Activated naive CD8-positive, alpha-beta T cell treated with anti-CD3 and anti-CD28 coated beads for 36 hours (primary cell): ENCODE measurements at regions not wholly inside any gene's neighbourhood (a gene's known extent, or its start where the extent isn't known, plus 50 kb on each side); places are given as distances from the start of the nearest gene placed in this dataset.

Source experiments
- DNase-seq: peaks from one replicate; pipeline ENCODE4 v3.0.0; 2021
- H3K27ac Mint-ChIP-seq: one replicate; pipeline ENCODE4 v1.8.0; 2022; ENCODE audit warnings: mild to moderate bottlenecking, moderate library complexity, mixed read lengths
- H3K27me3 Mint-ChIP-seq: one replicate; pipeline ENCODE4 v1.8.0; 2022; ENCODE audit warnings: mild to moderate bottlenecking, mixed read lengths
- H3K36me3 Mint-ChIP-seq: one replicate; pipeline ENCODE4 v1.8.0; 2021; ENCODE audit warnings: mild to moderate bottlenecking, mixed read lengths
- H3K4me1 Mint-ChIP-seq: one replicate; pipeline ENCODE4 v1.8.0; 2021; ENCODE audit warnings: mixed read lengths
- H3K4me3 Mint-ChIP-seq: one replicate; pipeline ENCODE4 v1.8.0; 2022; ENCODE audit warnings: mild to moderate bottlenecking, moderate library complexity, mixed read lengths
- H3K9me3 Mint-ChIP-seq: one replicate; pipeline ENCODE4 v1.8.0; 2022; ENCODE audit warnings: mixed read lengths

- Mint-ChIP-seq H3K4me3 (no peak overlapping the region), H3K4me1 (no peaks in the 10 kb centered on the region), H3K9me3 (no peaks in the 10 kb centered on the region), H3K27ac (no peak overlapping the region), H3K27me3 (no peaks in the 10 kb centered on the region), H3K36me3 (no peaks in the 10 kb centered on the region)
- no peak for DNase-seq
Observed at GRCh38 chr3:152728231-152728980, 106.5 kb upstream of the P2RY1 start.

GRCh38 chr3:152729906-152730305 lies 105.0 kb upstream of the P2RY1 start:
- Mint-ChIP-seq H3K4me3 (no peak overlapping the region), H3K36me3 (no peaks in the 10 kb centered on the region), H3K27ac (no peak overlapping the region), H3K4me1 (no peaks in the 10 kb centered on the region), H3K27me3 (no peaks in the 10 kb centered on the region), H3K9me3 (no peaks in the 10 kb centered on the region)
- DNase-seq, result no peak

GRCh38 chr3:152731511-152731910 lies 103.4 kb upstream of the P2RY1 start:
- Mint-ChIP-seq H3K4me3 (no peak overlapping the region), H3K9me3 (no peaks in the 10 kb centered on the region), H3K36me3 (no peaks in the 10 kb centered on the region), H3K4me1 (no peaks in the 10 kb centered on the region), H3K27me3 (no peaks in the 10 kb centered on the region), H3K27ac (no peak overlapping the region)
- DNase-seq, result no peak

GRCh38 chr3:152733584-152734119 lies 101.3 kb upstream of the P2RY1 start:
- H3K9me3 Mint-ChIP-seq, result no peaks in the 10 kb centered on the region
- no peaks in the 10 kb centered on the region for H3K36me3 Mint-ChIP-seq
- H3K4me3 Mint-ChIP-seq, result no peak overlapping the region

GRCh38 chr3:152737021-152737908 lies 97.7 kb upstream of the P2RY1 start:
- no peaks in the 10 kb centered on the region for H3K36me3 Mint-ChIP-seq
- no peak overlapping the region for H3K4me3 Mint-ChIP-seq
- H3K9me3 Mint-ChIP-seq, result no peaks in the 10 kb centered on the region
- H3K4me1 Mint-ChIP-seq, result peaks cover 1% of the 10 kb centered on the region
- H3K27me3 Mint-ChIP-seq, result no peaks in the 10 kb centered on the region
- no peak overlapping the region for H3K27ac Mint-ChIP-seq
- peak; percentile 18 for DNase-seq

More at GRCh38 chr3:152733584-152734119, 101.3 kb upstream of the P2RY1 start:
- no peaks in the 10 kb centered on the region for H3K27me3 Mint-ChIP-seq
- no peaks in the 10 kb centered on the region for H3K4me1 Mint-ChIP-seq
- DNase-seq, result no peak
- H3K27ac Mint-ChIP-seq, result no peak overlapping the region

- Mint-ChIP-seq H3K4me3 (no peak overlapping the region), H3K9me3 (no peaks in the 10 kb centered on the region), H3K4me1 (peaks cover 1% of the 10 kb centered on the region), H3K27me3 (no peaks in the 10 kb centered on the region), H3K27ac (no peak overlapping the region), H3K36me3 (no peaks in the 10 kb centered on the region)
- DNase-seq, result no peak
Observed at GRCh38 chr3:152738656-152739055, 96.3 kb upstream of the P2RY1 start.

GRCh38 chr3:152742368-152743347 lies 92.3 kb upstream of the P2RY1 start:
- Mint-ChIP-seq H3K27ac (no peak overlapping the region), H3K9me3 (no peaks in the 10 kb centered on the region), H3K27me3 (no peaks in the 10 kb centered on the region), H3K4me1 (peaks cover 1% of the 10 kb centered on the region), H3K4me3 (no peak overlapping the region), H3K36me3 (no peaks in the 10 kb centered on the region)
- no peak for DNase-seq

- Mint-ChIP-seq H3K36me3 (no peaks in the 10 kb centered on the region), H3K27me3 (no peaks in the 10 kb centered on the region), H3K9me3 (peaks cover 7% of the 10 kb centered on the region), H3K27ac (no peak overlapping the region), H3K4me1 (no peaks in the 10 kb centered on the region), H3K4me3 (no peak overlapping the region)
- DNase-seq, result no peak
Observed at GRCh38 chr3:152745646-152746045, 89.3 kb upstream of the P2RY1 start.

GRCh38 chr3:152754303-152754702 lies 80.6 kb upstream of the P2RY1 start:
- Mint-ChIP-seq H3K4me3 (no peak overlapping the region), H3K4me1 (no peaks in the 10 kb centered on the region), H3K9me3 (peaks cover 7% of the 10 kb centered on the region), H3K36me3 (no peaks in the 10 kb centered on the region), H3K27me3 (peaks cover 3% of the 10 kb centered on the region), H3K27ac (no peak overlapping the region)
- DNase-seq, result no peak

- no peaks in the 10 kb centered on the region for H3K4me1 Mint-ChIP-seq
- H3K9me3 Mint-ChIP-seq, result no peaks in the 10 kb centered on the region
- peaks cover under 1% of the 10 kb centered on the region for H3K27me3 Mint-ChIP-seq
- DNase-seq, result no peak
- H3K36me3 Mint-ChIP-seq, result no peaks in the 10 kb centered on the region
- no peak overlapping the region for H3K27ac Mint-ChIP-seq
- H3K4me3 Mint-ChIP-seq, result no peak overlapping the region
Observed at GRCh38 chr3:152756807-152757206, 78.1 kb upstream of the P2RY1 start.

- H3K9me3 Mint-ChIP-seq, result peaks cover 6% of the 10 kb centered on the region
- no peaks in the 10 kb centered on the region for H3K36me3 Mint-ChIP-seq
- H3K27me3 Mint-ChIP-seq, result no peaks in the 10 kb centered on the region
- H3K27ac Mint-ChIP-seq, result no peak overlapping the region
- H3K4me1 Mint-ChIP-seq, result no peaks in the 10 kb centered on the region
- no peak for DNase-seq
- H3K4me3 Mint-ChIP-seq, result no peak overlapping the region
Observed at GRCh38 chr3:152760024-152760563, 74.8 kb upstream of the P2RY1 start.

GRCh38 chr3:152760591-152760990 lies 74.3 kb upstream of the P2RY1 start:
- no peak overlapping the region for H3K27ac Mint-ChIP-seq
- H3K4me1 Mint-ChIP-seq, result no peaks in the 10 kb centered on the region
- H3K36me3 Mint-ChIP-seq, result no peaks in the 10 kb centered on the region
- H3K4me3 Mint-ChIP-seq, result no peak overlapping the region
- peaks cover 7% of the 10 kb centered on the region for H3K9me3 Mint-ChIP-seq
- no peak for DNase-seq
- no peaks in the 10 kb centered on the region for H3K27me3 Mint-ChIP-seq

GRCh38 chr3:152768478-152768877 lies 66.5 kb upstream of the P2RY1 start:
- no peaks in the 10 kb centered on the region for H3K27me3 Mint-ChIP-seq
- no peak overlapping the region for H3K27ac Mint-ChIP-seq
- H3K9me3 Mint-ChIP-seq, result peaks cover 7% of the 10 kb centered on the region
- no peaks in the 10 kb centered on the region for H3K4me1 Mint-ChIP-seq
- DNase-seq, result no peak
- H3K4me3 Mint-ChIP-seq, result no peak overlapping the region
- H3K36me3 Mint-ChIP-seq, result no peaks in the 10 kb centered on the region

- no peak for DNase-seq
- H3K9me3 Mint-ChIP-seq, result peaks cover 5% of the 10 kb centered on the region
- no peaks in the 10 kb centered on the region for H3K36me3 Mint-ChIP-seq
- H3K27me3 Mint-ChIP-seq, result no peaks in the 10 kb centered on the region
- H3K27ac Mint-ChIP-seq, result no peak overlapping the region
- H3K4me1 Mint-ChIP-seq, result no peaks in the 10 kb centered on the region
- H3K4me3 Mint-ChIP-seq, result no peak overlapping the region
Observed at GRCh38 chr3:152769523-152769922, 65.4 kb upstream of the P2RY1 start.
